GM12892 (cell line): ENCODE measurements at regions not wholly inside any gene's neighbourhood (a gene's known extent, or its start where the extent isn't known, plus 50 kb on each side); places are given as distances from the start of the nearest gene placed in this dataset.

Source experiments
- POLR2A ChIP-seq: IDR thresholded peaks from 2 replicates; pipeline ENCODE4 v1.6.1; 2011; ENCODE audit warnings: low read depth, low read length, control low read depth
- POLR2AphosphoS5 ChIP-seq: IDR thresholded peaks from 2 replicates; pipeline ENCODE4 v1.6.1; 2011; ENCODE audit warnings: low read depth, low read length, control low read depth
- TAF1 ChIP-seq: IDR thresholded peaks from 2 replicates; pipeline ENCODE4 v1.6.1; 2011; ENCODE audit warnings: low read depth, mild to moderate bottlenecking, control low read depth, low read length, borderline replicate concordance

DNA sequence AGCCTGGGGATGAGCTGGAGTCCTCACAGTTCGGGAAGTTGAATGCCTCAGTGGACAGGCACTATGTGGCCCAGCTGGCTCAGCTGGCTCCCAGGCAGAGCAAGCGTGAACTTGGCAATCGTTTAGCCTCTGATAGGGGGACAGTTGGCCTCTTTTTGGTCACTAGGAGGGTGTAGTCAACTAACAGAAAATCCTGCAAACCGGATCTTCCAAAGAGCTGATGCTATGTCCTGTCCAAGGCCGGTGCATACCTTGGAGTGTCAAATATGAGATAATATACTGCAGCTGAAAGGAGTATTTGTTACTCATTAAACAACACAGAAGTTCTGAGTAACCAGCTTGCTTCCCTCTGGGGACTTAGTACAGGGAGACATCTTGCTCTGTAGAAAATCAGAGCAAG lies 126.2 kb upstream of the EXOC2 start:
- TF ChIP-seq POLR2A (no peak), TAF1 (no peak), POLR2AphosphoS5 (no peak)
